H9 (cell line): ENCODE measurements at regions not wholly inside any gene's neighbourhood (a gene's known extent, or its start where the extent isn't known, plus 50 kb on each side); places are given as distances from the start of the nearest gene placed in this dataset.

Source experiments
- DNase-seq: peaks from one replicate; pipeline ENCODE4 v3.0.0-alpha.2; 2017
- H2AFZ ChIP-seq: one replicate; pipeline ENCODE4 v1.6.1; 2013; ENCODE audit warnings: mild to moderate bottlenecking, low read length, control low read depth, moderate library complexity
- H2AK5ac ChIP-seq: 2 replicates; pipeline ENCODE4 v1.6.1; 2013; ENCODE audit warnings: low read length, control low read depth, mixed read lengths; ENCODE audit not compliant: insufficient read length
- H2BK120ac ChIP-seq: one replicate; pipeline ENCODE4 v1.6.1; 2013; ENCODE audit warnings: low read depth, mild to moderate bottlenecking, low read length, control low read depth, inconsistent platforms; ENCODE audit not compliant: poor library complexity, severe bottlenecking
- H2BK12ac ChIP-seq: 2 replicates; pipeline ENCODE4 v1.6.1; 2013; ENCODE audit warnings: low read length, control low read depth, mixed read lengths, low read depth; ENCODE audit not compliant: insufficient read length
- H2BK15ac ChIP-seq: 2 replicates; pipeline ENCODE4 v1.6.1; 2013; ENCODE audit warnings: low read depth, low read length, control low read depth
- H2BK20ac ChIP-seq: one replicate; pipeline ENCODE4 v1.6.1; 2013; ENCODE audit warnings: low read depth, mild to moderate bottlenecking, low read length, control low read depth, inconsistent platforms; ENCODE audit not compliant: poor library complexity, severe bottlenecking
- H2BK5ac ChIP-seq: 2 replicates; pipeline ENCODE4 v1.6.1; 2013; ENCODE audit warnings: low read length, control low read depth, mixed read lengths; ENCODE audit not compliant: insufficient read length
- H3K14ac ChIP-seq: 2 replicates; pipeline ENCODE4 v1.6.1; 2013; ENCODE audit warnings: low read length, control low read depth; ENCODE audit not compliant: insufficient read depth
- H3K18ac ChIP-seq: 2 replicates; pipeline ENCODE4 v1.6.1; 2013; ENCODE audit warnings: low read depth, mild to moderate bottlenecking, mixed read lengths, low read length, control low read depth; ENCODE audit not compliant: insufficient read length
- H3K23ac ChIP-seq: 2 replicates; pipeline ENCODE4 v1.6.1; 2013; ENCODE audit warnings: low read length, control low read depth, mixed read lengths, low read depth; ENCODE audit not compliant: insufficient read length
- H3K23me2 ChIP-seq: 2 replicates; pipeline ENCODE4 v1.6.1; 2013; ENCODE audit warnings: low read depth, mild to moderate bottlenecking, mixed read lengths, low read length, control low read depth; ENCODE audit not compliant: insufficient read length, poor library complexity, severe bottlenecking
- H3K27ac ChIP-seq: 2 replicates; pipeline ENCODE4 v1.5.1; 2013; ENCODE audit warnings: low read length, control low read depth, mixed read lengths, low read depth; ENCODE audit not compliant: insufficient read length
- H3K27me3 ChIP-seq: 2 replicates; pipeline ENCODE4 v1.6.1; 2013; ENCODE audit warnings: low read length, control low read depth, inconsistent platforms; ENCODE audit not compliant: insufficient read depth
- H3K4ac ChIP-seq: 2 replicates; pipeline ENCODE4 v1.6.1; 2013; ENCODE audit warnings: low read depth, mild to moderate bottlenecking, control low read depth, inconsistent platforms, low read length, moderate library complexity
- H3K4me1 ChIP-seq: 2 replicates; pipeline ENCODE4 v1.6.1; 2013; ENCODE audit warnings: low read length, control low read depth, inconsistent platforms; ENCODE audit not compliant: insufficient read depth
- H3K4me2 ChIP-seq: 2 replicates; pipeline ENCODE4 v1.6.1; 2013; ENCODE audit warnings: low read length, control low read depth, mixed read lengths; ENCODE audit not compliant: insufficient read length, insufficient read depth
- H3K56ac ChIP-seq: 2 replicates; pipeline ENCODE4 v1.6.1; 2013; ENCODE audit warnings: low read depth, mild to moderate bottlenecking, mixed read lengths, low read length, control low read depth; ENCODE audit not compliant: insufficient read length
- H3K79me1 ChIP-seq: 2 replicates; pipeline ENCODE4 v1.6.1; 2013; ENCODE audit warnings: low read depth, mild to moderate bottlenecking, moderate library complexity, low read length, control low read depth, inconsistent platforms; ENCODE audit not compliant: insufficient read depth, poor library complexity, severe bottlenecking
- H3K79me2 ChIP-seq: 2 replicates; pipeline ENCODE4 v1.6.1; 2013; ENCODE audit warnings: low read length, control low read depth, inconsistent platforms; ENCODE audit not compliant: insufficient read depth
- H3K9ac ChIP-seq: 2 replicates; pipeline ENCODE4 v1.6.1; 2013; ENCODE audit warnings: low read length, control low read depth, mixed read lengths; ENCODE audit not compliant: insufficient read length; ENCODE audit errors: extremely low read depth
- H3K9me3 ChIP-seq: one replicate; pipeline ENCODE4 v1.6.1; 2013; ENCODE audit warnings: low read depth, low read length, inconsistent platforms; ENCODE audit not compliant: control insufficient read depth
- H3T11ph ChIP-seq: one replicate; pipeline ENCODE4 v1.6.1; 2013; ENCODE audit warnings: mild to moderate bottlenecking, low read length, control low read depth, inconsistent platforms
- H4K20me1 ChIP-seq: one replicate; pipeline ENCODE4 v1.6.1; 2013; ENCODE audit not compliant: control insufficient read depth, insufficient read length, insufficient read depth
- H4K5ac ChIP-seq: 2 replicates; pipeline ENCODE4 v1.6.1; 2013; ENCODE audit warnings: low read depth, mild to moderate bottlenecking, mixed read lengths, low read length, control low read depth; ENCODE audit not compliant: insufficient read length
- H4K8ac ChIP-seq: replicated peaks from 2 replicates; pipeline ENCODE4 v1.6.1; 2013; ENCODE audit warnings: low read length, control low read depth, mixed read lengths, low read depth; ENCODE audit not compliant: insufficient read length
- H4K91ac ChIP-seq: 2 replicates; pipeline ENCODE4 v1.6.1; 2013; ENCODE audit warnings: low read depth, mild to moderate bottlenecking, moderate library complexity, mixed read lengths, low read length, control low read depth; ENCODE audit not compliant: insufficient read length
- H3K27ac Mint-ChIP-seq, 3 experiments: 2 replicates in 2 of 3; 3 replicates in 1 of 3; pipeline ENCODE4 v1.8.0; 2020 to 2021; ENCODE audit warnings: mixed read lengths in 3 of 3, mild to moderate bottlenecking in 1 of 3, moderate library complexity in 1 of 3
- H3K27me3 Mint-ChIP-seq: 2 replicates; pipeline ENCODE4 v1.8.0; 2021; ENCODE audit warnings: low read depth, mild to moderate bottlenecking, moderate library complexity, mixed read lengths
- H3K36me3 Mint-ChIP-seq, 3 experiments: 2 replicates in 2 of 3; 3 replicates in 1 of 3; pipeline ENCODE4 v1.8.0; 2020 to 2021; ENCODE audit warnings: low read depth in 3 of 3, mixed read lengths in 3 of 3; ENCODE audit not compliant: insufficient read depth in 1 of 3
- H3K4me1 Mint-ChIP-seq, 2 experiments: 2 replicates each; pipeline ENCODE4 v1.8.0; 2020; ENCODE audit warnings: mixed read lengths in 2 of 2
- H3K4me3 Mint-ChIP-seq, 2 experiments: 2 replicates in 1 of 2; 3 replicates in 1 of 2; pipeline ENCODE4 v1.8.0; 2020 to 2021; ENCODE audit warnings: mild to moderate bottlenecking in 2 of 2, mixed read lengths in 2 of 2, moderate library complexity in 1 of 2
- H3K9me3 Mint-ChIP-seq, 2 experiments: 2 replicates in 1 of 2; 3 replicates in 1 of 2; pipeline ENCODE4 v1.8.0; 2020; ENCODE audit warnings: mild to moderate bottlenecking in 2 of 2, mixed read lengths in 2 of 2, moderate library complexity in 1 of 2
- CTCF ChIP-seq: fragments of 200-600 bp; sonication (generic); conservative IDR thresholded peaks from 3 replicates; pipeline ENCODE4 v1.8.0; 2021; ENCODE audit warnings: antibody characterized with exemption, mild to moderate bottlenecking
- WGBS: extraction: QIAGEN DNeasy Blood & Tissue Kit; methylation state at CpG from one replicate; pipeline ENCODE4 v1.1.7; 2013; ENCODE audit warnings: missing lambda C conversion rate, low lambda C conversion rate, mixed read lengths; ENCODE audit not compliant: insufficient read length; ENCODE audit errors: extremely low coverage; 5-methylcytosine and 5-hydroxymethylcytosine counted together

GRCh38 chr6:134575221-134575620 is 257.3 kb upstream of the SGK1 start:
- no CpG with 5 or more reads among the region's 1 CpG for WGBS
- no peaks in the 10 kb centered on the region for H3K36me3 Mint-ChIP-seq
- Histone ChIP-seq H2BK15ac (no peak overlapping the region), H3K79me1 (no peaks in the 10 kb centered on the region), H3K23me2 (no peaks in the 10 kb centered on the region), H3K18ac (no peak overlapping the region), H3K4ac (no peak overlapping the region), H2BK120ac (no peak overlapping the region), H2AFZ (no peak overlapping the region), H3T11ph (no peak overlapping the region), H3K9ac (no peak overlapping the region), H4K20me1 (no peaks in the 10 kb centered on the region), H4K8ac (no peak overlapping the region), H3K56ac (no peak overlapping the region), H3K4me1 (no peaks in the 10 kb centered on the region), H3K23ac (no peak overlapping the region), H4K5ac (no peak overlapping the region), H2BK5ac (no peak overlapping the region), H2AK5ac (no peak overlapping the region), H3K14ac (no peak overlapping the region), H3K4me2 (no peak overlapping the region), H3K9me3 (no peaks in the 10 kb centered on the region), H3K79me2 (no peaks in the 10 kb centered on the region), H3K27ac (no peak overlapping the region), H2BK12ac (no peak overlapping the region), H2BK20ac (no peak overlapping the region), H3K27me3 (no peaks in the 10 kb centered on the region), H4K91ac (no peak overlapping the region)
- DNase-seq, result no peak
- no peak for TF ChIP-seq CTCF
- H3K4me1 Mint-ChIP-seq, result no peaks in the 10 kb centered on the region
- H3K4me3 Mint-ChIP-seq, result no peak overlapping the region
- H3K27ac Mint-ChIP-seq, result no peak overlapping the region
- H3K27me3 Mint-ChIP-seq, result no peaks in the 10 kb centered on the region; the same call in 1 of the 2 replicates
- H3K9me3 Mint-ChIP-seq, result no peaks in the 10 kb centered on the region
